ENCODE measurements at regions not wholly inside any gene's neighbourhood (a gene's known extent, or its start where the extent isn't known, plus 50 kb on each side); places are given as distances from the start of the nearest gene placed in this dataset.

DNA sequence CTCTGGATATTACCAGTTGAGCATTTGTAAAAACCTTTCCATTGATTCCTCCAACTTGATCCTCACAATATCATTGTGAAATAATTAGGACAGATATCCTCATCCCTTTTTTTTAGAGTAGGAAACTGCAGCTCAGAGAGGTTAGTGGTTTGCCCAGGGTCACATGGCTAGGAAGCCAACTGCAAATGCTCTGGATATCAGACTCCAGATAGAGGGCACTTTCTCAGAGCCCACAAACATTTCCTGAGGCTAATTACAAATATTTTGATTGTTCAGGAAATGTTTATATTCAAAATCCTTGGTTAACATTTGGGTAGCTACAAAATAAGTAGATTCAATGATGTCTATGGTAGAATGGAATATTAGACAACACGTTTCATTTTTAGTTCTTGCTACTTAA, 154.8 kb upstream of the DPYD start:
- ChIA-PET POLR2A (ENCODE audit: low non-redundant PET) (no interaction called here), CTCF (no interaction called here)
- Histone ChIP-seq H3K4me3 (ENCODE audit: low read depth, low read length, poor library complexity, severe bottlenecking) (no peak overlapping the region), H3K36me3 (ENCODE audit: insufficient read depth, low read length, poor library complexity, severe bottlenecking) (no peaks in the 10 kb centered on the region), H3K9me3 (ENCODE audit: low read depth, low read length, poor library complexity, severe bottlenecking) (no peaks in the 10 kb centered on the region), H3K27me3 (replicated peaks; ENCODE audit: insufficient read depth, low read depth, low read length, poor library complexity) (no peaks in the 10 kb centered on the region), H3K27ac (ENCODE audit: low read depth, low read length, poor library complexity, severe bottlenecking) (no peak overlapping the region), H3K4me1 (ENCODE audit: insufficient read depth, low read length, poor library complexity, severe bottlenecking) (no peaks in the 10 kb centered on the region)
- no peak for TF ChIP-seq EZH2 (IDR thresholded peaks at IDR 0.05; ENCODE audit: borderline replicate concordance, low read depth, low read length, poor library complexity, severe bottlenecking)
- TF ChIP-seq, protein P1, sequence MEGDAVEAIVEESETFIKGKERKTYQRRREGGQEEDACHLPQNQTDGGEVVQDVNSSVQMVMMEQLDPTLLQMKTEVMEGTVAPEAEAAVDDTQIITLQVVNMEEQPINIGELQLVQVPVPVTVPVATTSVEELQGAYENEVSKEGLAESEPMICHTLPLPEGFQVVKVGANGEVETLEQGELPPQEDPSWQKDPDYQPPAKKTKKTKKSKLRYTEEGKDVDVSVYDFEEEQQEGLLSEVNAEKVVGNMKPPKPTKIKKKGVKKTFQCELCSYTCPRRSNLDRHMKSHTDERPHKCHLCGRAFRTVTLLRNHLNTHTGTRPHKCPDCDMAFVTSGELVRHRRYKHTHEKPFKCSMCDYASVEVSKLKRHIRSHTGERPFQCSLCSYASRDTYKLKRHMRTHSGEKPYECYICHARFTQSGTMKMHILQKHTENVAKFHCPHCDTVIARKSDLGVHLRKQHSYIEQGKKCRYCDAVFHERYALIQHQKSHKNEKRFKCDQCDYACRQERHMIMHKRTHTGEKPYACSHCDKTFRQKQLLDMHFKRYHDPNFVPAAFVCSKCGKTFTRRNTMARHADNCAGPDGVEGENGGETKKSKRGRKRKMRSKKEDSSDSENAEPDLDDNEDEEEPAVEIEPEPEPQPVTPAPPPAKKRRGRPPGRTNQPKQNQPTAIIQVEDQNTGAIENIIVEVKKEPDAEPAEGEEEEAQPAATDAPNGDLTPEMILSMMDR (conservative IDR thresholded peaks at IDR 0.05; ENCODE audit: low read depth, low read length), result no peak
- DNase-seq (ENCODE audit: low spot score), result no peak
- BruUV-seq (replicated peaks), result no TSS peak
- intact Hi-C loops (cut with micrococcal nuclease; ENCODE audit: unreplicated experiment), result no loop called here

DNA sequence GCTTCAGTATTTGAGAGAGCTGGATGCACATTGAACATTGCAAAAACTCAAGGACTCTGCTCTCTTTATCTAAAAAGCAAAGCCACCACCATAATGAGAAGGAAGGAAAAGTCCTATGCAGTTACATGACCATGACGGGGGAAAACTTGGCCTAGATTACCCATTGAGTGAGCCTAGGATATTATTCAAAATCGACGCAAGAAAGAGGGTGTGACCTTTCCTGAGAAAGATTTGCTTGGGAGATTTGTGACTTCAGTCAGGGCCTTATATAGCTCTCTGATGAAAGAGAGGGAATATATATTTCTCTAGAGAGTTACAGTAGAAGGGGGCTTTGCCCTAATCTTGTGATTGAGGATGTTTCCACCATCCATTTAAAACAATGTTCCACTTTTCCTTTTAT, 153.0 kb upstream of the DPYD start:
- no TSS peak for BruUV-seq (replicated peaks)
- no peak overlapping the region for H3K27ac ChIP-seq (ENCODE audit: low read depth, low read length, poor library complexity, severe bottlenecking)
- TF ChIP-seq EZH2 (IDR thresholded peaks at IDR 0.05; ENCODE audit: borderline replicate concordance, low read depth, low read length, poor library complexity, severe bottlenecking), result no peak
- TF ChIP-seq, protein P1 (conservative IDR thresholded peaks at IDR 0.05; ENCODE audit: low read depth, low read length), result no peak
- no peaks in the 10 kb centered on the region for H3K9me3 ChIP-seq (ENCODE audit: low read depth, low read length, poor library complexity, severe bottlenecking)
- H3K27me3 ChIP-seq (replicated peaks; ENCODE audit: insufficient read depth, low read depth, low read length, poor library complexity), result no peaks in the 10 kb centered on the region
- ChIA-PET CTCF (no interaction called here), POLR2A (ENCODE audit: low non-redundant PET) (no interaction called here)
- no peaks in the 10 kb centered on the region for H3K4me1 ChIP-seq (ENCODE audit: insufficient read depth, low read length, poor library complexity, severe bottlenecking)
- intact Hi-C loops (cut with micrococcal nuclease; ENCODE audit: unreplicated experiment), result no loop called here
- DNase-seq (ENCODE audit: low spot score), result no peak
- no peak overlapping the region for H3K4me3 ChIP-seq (ENCODE audit: low read depth, low read length, poor library complexity, severe bottlenecking)
- H3K36me3 ChIP-seq (ENCODE audit: insufficient read depth, low read length, poor library complexity, severe bottlenecking), result no peaks in the 10 kb centered on the region

DNA sequence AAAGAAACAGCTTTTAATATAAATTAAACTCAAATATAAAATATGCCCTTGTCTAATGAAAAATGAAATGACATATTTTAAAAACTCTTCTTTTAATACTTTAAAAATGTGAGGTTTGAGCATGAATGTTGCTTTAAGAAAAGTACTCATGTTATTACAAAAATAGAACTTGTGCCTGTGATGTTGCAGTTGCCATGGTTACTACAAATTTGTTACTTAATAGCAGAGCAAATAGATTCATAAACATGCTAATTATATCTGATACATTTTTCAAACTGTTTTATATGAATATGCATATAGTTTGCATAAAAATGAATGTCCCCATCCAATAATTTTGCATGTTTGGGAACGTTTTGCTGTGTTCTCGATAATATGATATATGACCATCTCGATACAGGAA, 152.3 kb upstream of the DPYD start:
- intact Hi-C loops (cut with micrococcal nuclease; ENCODE audit: unreplicated experiment), result no loop called here
- H3K4me3 ChIP-seq (ENCODE audit: low read depth, low read length, poor library complexity, severe bottlenecking), result no peak overlapping the region
- TF ChIP-seq, protein P1 (conservative IDR thresholded peaks at IDR 0.05; ENCODE audit: low read depth, low read length), result no peak
- TF ChIP-seq EZH2 (IDR thresholded peaks at IDR 0.05; ENCODE audit: borderline replicate concordance, low read depth, low read length, poor library complexity, severe bottlenecking), result no peak
- H3K36me3 ChIP-seq (ENCODE audit: insufficient read depth, low read length, poor library complexity, severe bottlenecking), result no peaks in the 10 kb centered on the region
- H3K27me3 ChIP-seq (replicated peaks; ENCODE audit: insufficient read depth, low read depth, low read length, poor library complexity), result no peaks in the 10 kb centered on the region
- no TSS peak for BruUV-seq (replicated peaks)
- no peak for DNase-seq (ENCODE audit: low spot score)
- H3K9me3 ChIP-seq (ENCODE audit: low read depth, low read length, poor library complexity, severe bottlenecking), result no peaks in the 10 kb centered on the region
- H3K27ac ChIP-seq (ENCODE audit: low read depth, low read length, poor library complexity, severe bottlenecking), result no peak overlapping the region
- CTCF ChIA-PET, result no interaction called here
- POLR2A ChIA-PET (ENCODE audit: low non-redundant PET), result no interaction called here
- H3K4me1 ChIP-seq (ENCODE audit: insufficient read depth, low read length, poor library complexity, severe bottlenecking), result no peaks in the 10 kb centered on the region

Measured in A673 (cell line).